SU-DHL-6 (cell line): ENCODE measurements at regions not wholly inside any gene's neighbourhood (a gene's known extent, or its start where the extent isn't known, plus 50 kb on each side); places are given as distances from the start of the nearest gene placed in this dataset.

Source experiments
- H2AFZ ChIP-seq: fragments of 200-600 bp; sonication (generic); 2 replicates; pipeline ENCODE4 v1.6.1; 2014; ENCODE audit warnings: low read depth, mild to moderate bottlenecking, moderate library complexity, mixed read lengths, antibody characterized with exemption, low read length; ENCODE audit not compliant: severe bottlenecking
- H3F3A ChIP-seq: fragments of 200-600 bp; shearing (Covaris generic); 2 replicates; pipeline ENCODE4 v1.6.0; 2016; ENCODE audit warnings: antibody characterized with exemption, mild to moderate bottlenecking; ENCODE audit not compliant: insufficient read depth
- H3K27ac ChIP-seq: fragments of 200-600 bp; sonication (generic); 2 replicates; pipeline ENCODE4 v1.5.1; 2016; ENCODE audit warnings: low read depth, mild to moderate bottlenecking, low read length, moderate library complexity, mixed read lengths
- H3K27me3 ChIP-seq: fragments of 200-600 bp; sonication (generic), shearing (Covaris generic); 2 replicates; pipeline ENCODE4 v1.6.0; 2014; ENCODE audit warnings: mild to moderate bottlenecking, low read length
- H3K36me3 ChIP-seq: fragments of 200-600 bp; sonication (generic); 2 replicates; pipeline ENCODE4 v1.6.1; 2014; ENCODE audit warnings: mild to moderate bottlenecking, low read length, mixed read lengths
- H3K4me2 ChIP-seq: fragments of 300-600, 200-600 bp; shearing (Covaris generic), sonication (generic); 2 replicates; pipeline ENCODE4 v1.6.0; 2014; ENCODE audit warnings: low read length, low read depth, mild to moderate bottlenecking; ENCODE audit not compliant: poor library complexity, severe bottlenecking
- H3K4me3 ChIP-seq: fragments of 200-600 bp; sonication (generic); 2 replicates; pipeline ENCODE4 v1.5.1; 2014; ENCODE audit warnings: antibody characterized with exemption, low read length, mild to moderate bottlenecking, mixed read lengths; ENCODE audit not compliant: insufficient read depth, poor library complexity, severe bottlenecking
- H3K79me2 ChIP-seq: fragments of 200-600 bp; sonication (generic); 2 replicates; pipeline ENCODE4 v1.6.1; 2014; ENCODE audit warnings: mild to moderate bottlenecking, low read length, moderate library complexity; ENCODE audit not compliant: insufficient read depth
- H3K9ac ChIP-seq: fragments of 200-600 bp; sonication (generic); 2 replicates; pipeline ENCODE4 v1.7.0; 2014; ENCODE audit warnings: mild to moderate bottlenecking, low read length
- H3K9me2 ChIP-seq: fragments of 200-600 bp; sonication (generic); replicated peaks from 2 replicates; pipeline ENCODE4 v1.6.1; 2014; ENCODE audit warnings: low read length; ENCODE audit not compliant: insufficient read depth
- H3K9me3 ChIP-seq: fragments of 200-600 bp; sonication (generic); 2 replicates; pipeline ENCODE4 v1.6.1; 2014; ENCODE audit warnings: low read length, mixed read lengths; ENCODE audit not compliant: insufficient read depth
- H4K20me1 ChIP-seq: fragments of 200-600 bp; sonication (generic); 2 replicates; pipeline ENCODE4 v1.6.1; 2014; ENCODE audit warnings: low read depth, mild to moderate bottlenecking, antibody characterized with exemption, low read length, moderate library complexity, mixed read lengths
- EZH2phosphoT487 ChIP-seq: fragments of 200-600 bp; sonication (generic), shearing (Covaris generic); conservative IDR thresholded peaks from 2 replicates; pipeline ENCODE4 v1.6.1; 2018; ENCODE audit warnings: mild to moderate bottlenecking, antibody characterized with exemption, low read length, moderate library complexity, mixed read lengths
- TF ChIP-seq, protein P1 (sequence below): fragments of 200-600 bp; sonication (generic); IDR thresholded peaks from one replicate; pipeline ENCODE4 v1.5.1; 2017; ENCODE audit warnings: antibody characterized with exemption, mild to moderate bottlenecking, low read length, moderate library complexity; ENCODE audit not compliant: insufficient read depth, poor library complexity, severe bottlenecking

DNA sequence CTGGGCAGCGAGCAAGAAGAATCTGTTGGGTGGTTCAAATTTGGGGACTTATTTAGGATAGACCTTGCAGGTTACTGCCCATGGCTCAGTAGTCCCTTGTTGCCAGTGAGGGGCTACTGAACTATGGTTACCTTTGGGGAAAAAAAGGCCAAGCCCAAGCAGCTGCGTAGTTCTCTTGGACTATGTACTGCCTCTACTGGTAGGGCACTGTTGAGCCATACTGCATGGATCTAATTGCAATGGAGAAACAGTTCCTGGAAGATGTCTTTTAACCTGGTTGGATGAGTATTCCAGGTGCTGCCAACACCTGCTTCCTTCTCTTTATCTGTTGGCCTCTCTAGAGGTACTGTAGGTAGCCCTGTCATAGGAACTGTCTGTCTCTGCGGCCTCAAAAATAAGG is 671.9 kb upstream of the CBLB start:
- Histone ChIP-seq H3K9me3 (peaks cover 4% of the 10 kb centered on the region; the same call in 1 of the 2 replicates), H3K9ac (no peak overlapping the region), H3K9me2 (no peaks in the 10 kb centered on the region), H3K4me3 (no peak overlapping the region), H3K79me2 (no peaks in the 10 kb centered on the region), H3K36me3 (no peaks in the 10 kb centered on the region), H3K27me3 (no peaks in the 10 kb centered on the region), H2AFZ (no peak overlapping the region), H3K4me2 (no peak overlapping the region), H3K27ac (no peak overlapping the region), H4K20me1 (no peaks in the 10 kb centered on the region), H3F3A (no peaks in the 10 kb centered on the region)
- TF ChIP-seq EZH2phosphoT487: no peak
- TF ChIP-seq, protein P1, sequence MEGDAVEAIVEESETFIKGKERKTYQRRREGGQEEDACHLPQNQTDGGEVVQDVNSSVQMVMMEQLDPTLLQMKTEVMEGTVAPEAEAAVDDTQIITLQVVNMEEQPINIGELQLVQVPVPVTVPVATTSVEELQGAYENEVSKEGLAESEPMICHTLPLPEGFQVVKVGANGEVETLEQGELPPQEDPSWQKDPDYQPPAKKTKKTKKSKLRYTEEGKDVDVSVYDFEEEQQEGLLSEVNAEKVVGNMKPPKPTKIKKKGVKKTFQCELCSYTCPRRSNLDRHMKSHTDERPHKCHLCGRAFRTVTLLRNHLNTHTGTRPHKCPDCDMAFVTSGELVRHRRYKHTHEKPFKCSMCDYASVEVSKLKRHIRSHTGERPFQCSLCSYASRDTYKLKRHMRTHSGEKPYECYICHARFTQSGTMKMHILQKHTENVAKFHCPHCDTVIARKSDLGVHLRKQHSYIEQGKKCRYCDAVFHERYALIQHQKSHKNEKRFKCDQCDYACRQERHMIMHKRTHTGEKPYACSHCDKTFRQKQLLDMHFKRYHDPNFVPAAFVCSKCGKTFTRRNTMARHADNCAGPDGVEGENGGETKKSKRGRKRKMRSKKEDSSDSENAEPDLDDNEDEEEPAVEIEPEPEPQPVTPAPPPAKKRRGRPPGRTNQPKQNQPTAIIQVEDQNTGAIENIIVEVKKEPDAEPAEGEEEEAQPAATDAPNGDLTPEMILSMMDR: no peak

DNA sequence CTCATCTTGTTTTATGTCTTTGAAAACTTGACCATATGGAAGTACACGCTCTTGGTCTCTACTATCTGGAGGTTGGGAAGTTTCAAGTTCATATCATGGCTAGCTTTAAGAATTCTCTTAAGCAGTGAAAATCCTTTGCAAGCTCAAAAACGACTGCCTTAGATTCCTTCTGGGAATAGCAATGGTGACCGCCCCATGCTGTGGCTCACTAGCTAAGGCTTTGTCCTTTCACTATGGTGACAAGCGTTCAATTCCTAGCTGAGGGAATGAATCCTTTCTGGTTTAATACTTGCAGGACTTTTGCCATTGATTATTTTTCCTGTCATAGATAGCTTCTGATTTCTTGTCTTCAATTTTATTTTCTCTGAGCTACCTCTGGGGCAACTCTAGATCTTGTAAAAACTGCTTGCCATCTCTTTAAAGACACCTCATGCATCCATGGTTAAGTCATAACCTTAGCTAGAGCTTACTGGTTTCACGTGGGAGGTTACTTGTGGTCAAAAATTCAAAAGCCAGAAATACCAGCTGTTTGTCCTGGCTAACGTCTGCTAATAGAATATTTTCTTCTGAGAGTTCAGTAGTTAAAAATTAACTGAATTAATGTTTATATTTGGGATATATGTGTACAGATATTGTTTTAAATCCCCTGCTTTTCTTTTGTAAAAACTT is 673.4 kb upstream of the CBLB start:
- H2AFZ ChIP-seq: no peak overlapping the region
- H3K27me3 ChIP-seq: no peaks in the 10 kb centered on the region
- peaks cover 12% of the 10 kb centered on the region; the same call in 1 of the 2 replicates for H3K9me3 ChIP-seq
- no peak overlapping the region for H3K4me2 ChIP-seq
- H3K79me2 ChIP-seq: no peaks in the 10 kb centered on the region
- H3F3A ChIP-seq: no peaks in the 10 kb centered on the region
- no peaks in the 10 kb centered on the region for H3K9me2 ChIP-seq
- no peaks in the 10 kb centered on the region for H4K20me1 ChIP-seq
- H3K4me3 ChIP-seq: no peak overlapping the region
- no peak overlapping the region for H3K27ac ChIP-seq
- no peak for TF ChIP-seq EZH2phosphoT487
- TF ChIP-seq, protein P1: no peak
- H3K9ac ChIP-seq: no peak overlapping the region
- H3K36me3 ChIP-seq: no peaks in the 10 kb centered on the region

DNA sequence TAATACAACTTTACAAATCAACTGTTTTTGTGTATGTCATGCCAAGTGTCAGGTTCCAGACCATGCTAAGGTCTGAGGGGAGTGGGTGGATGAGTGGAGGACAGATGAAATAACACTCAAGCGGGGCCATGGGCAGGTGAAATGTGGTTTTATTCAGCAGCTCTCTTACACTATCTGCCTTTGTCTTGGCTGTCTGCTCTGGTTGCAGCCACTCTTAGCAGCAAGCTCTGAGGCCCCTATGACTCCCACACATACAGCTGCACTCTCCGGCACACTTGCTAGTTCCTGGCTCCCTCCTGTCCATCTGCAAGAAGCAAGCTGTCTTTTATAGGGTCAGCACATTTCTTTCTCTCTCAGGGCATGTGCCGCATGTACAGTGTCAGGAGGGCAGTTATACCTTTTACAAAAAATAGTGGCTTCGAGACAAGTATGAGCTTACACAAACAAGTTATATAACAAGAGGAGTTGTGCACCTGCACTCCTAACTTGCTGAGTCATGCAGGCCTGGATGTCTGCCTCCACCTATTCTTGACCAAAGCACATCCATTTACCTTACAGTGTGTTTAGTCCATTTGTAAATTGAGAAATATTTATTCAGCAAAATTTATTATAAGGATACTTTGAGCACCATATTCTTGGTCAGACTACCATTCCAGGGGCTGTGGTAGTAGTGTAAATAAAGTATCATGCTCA is 683.7 kb upstream of the CBLB start:
- no peaks in the 10 kb centered on the region for H3K79me2 ChIP-seq
- H3F3A ChIP-seq: no peaks in the 10 kb centered on the region
- H2AFZ ChIP-seq: no peak overlapping the region
- no peaks in the 10 kb centered on the region for H3K9me2 ChIP-seq
- TF ChIP-seq EZH2phosphoT487: no peak
- H3K4me2 ChIP-seq: no peak overlapping the region
- H3K4me3 ChIP-seq: no peak overlapping the region
- no peaks in the 10 kb centered on the region for H3K27me3 ChIP-seq
- H4K20me1 ChIP-seq: no peaks in the 10 kb centered on the region
- no peaks in the 10 kb centered on the region for H3K36me3 ChIP-seq
- H3K9ac ChIP-seq: no peak overlapping the region
- H3K9me3 ChIP-seq: peaks cover 7% of the 10 kb centered on the region; the same call in 1 of the 2 replicates
- no peak overlapping the region for H3K27ac ChIP-seq

DNA sequence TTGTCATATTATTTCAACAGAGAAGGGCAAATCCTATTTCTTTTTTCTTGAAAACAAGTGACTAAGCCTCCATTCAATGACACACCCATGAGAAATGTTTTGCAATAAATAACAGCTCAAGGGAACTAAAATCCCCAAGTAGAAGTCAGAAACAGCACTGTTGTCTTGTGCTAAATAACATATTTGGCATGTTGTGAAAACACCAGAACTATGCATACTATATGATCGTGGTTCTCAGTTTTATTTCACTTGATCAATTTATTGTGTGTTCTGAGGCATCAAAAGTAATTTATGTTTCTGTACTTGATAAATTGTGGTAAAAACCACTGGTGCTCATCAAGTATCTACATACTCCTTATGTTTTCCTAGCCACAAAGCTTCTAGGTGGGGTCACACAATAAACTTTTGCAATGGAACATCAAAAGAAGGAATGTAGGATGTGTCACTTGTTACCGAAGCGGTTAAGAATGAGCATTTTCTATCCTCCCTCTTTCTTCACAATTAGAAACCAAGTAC is 691.7 kb upstream of the CBLB start:
- Histone ChIP-seq H3F3A (no peaks in the 10 kb centered on the region), H3K9me2 (no peaks in the 10 kb centered on the region)

More for the DNA sequence above, 691.7 kb upstream of the CBLB start:
- H3K9ac ChIP-seq: no peak overlapping the region
- no peak for TF ChIP-seq EZH2phosphoT487
- TF ChIP-seq, protein P1: no peak
- no peaks in the 10 kb centered on the region for H3K27me3 ChIP-seq
- H2AFZ ChIP-seq: no peak overlapping the region
- H3K27ac ChIP-seq: no peak overlapping the region
- H3K4me3 ChIP-seq: no peak overlapping the region
- no peaks in the 10 kb centered on the region for H3K36me3 ChIP-seq
- no peaks in the 10 kb centered on the region for H3K9me3 ChIP-seq
- no peaks in the 10 kb centered on the region for H4K20me1 ChIP-seq
- no peak overlapping the region for H3K4me2 ChIP-seq
- H3K79me2 ChIP-seq: no peaks in the 10 kb centered on the region
